Uterus (tissue), 2 donors: ENCODE measurements at regions not wholly inside any gene's neighbourhood (a gene's known extent, or its start where the extent isn't known, plus 50 kb on each side); places are given as distances from the start of the nearest gene placed in this dataset.

Experiments used
- POLR2A ChIP-seq, 2 donors: fragments of 450-650 bp; IDR thresholded peaks; one replicate each; pipeline ENCODE4 v1.6.1; 2016; ENCODE audit warnings: antibody characterized with exemption in 2 of 2, mild to moderate bottlenecking in 1 of 2, moderate library complexity in 1 of 2
- TF ChIP-seq, protein P1 (sequence below), 4 experiments: fragments of 200-600 bp in 2 of 4; fragments of 450-650 bp in 2 of 4; sonication (generic) in 2 of 4; IDR thresholded peaks; one replicate each; pipeline ENCODE4 v1.5.1; 2016 to 2019; ENCODE audit warnings: antibody characterized with exemption in 4 of 4, mild to moderate bottlenecking in 2 of 4, moderate library complexity in 1 of 4

GRCh38 chr16:79329166-79329521, 271.4 kb downstream of the MAF start:
- TF ChIP-seq, protein P1, sequence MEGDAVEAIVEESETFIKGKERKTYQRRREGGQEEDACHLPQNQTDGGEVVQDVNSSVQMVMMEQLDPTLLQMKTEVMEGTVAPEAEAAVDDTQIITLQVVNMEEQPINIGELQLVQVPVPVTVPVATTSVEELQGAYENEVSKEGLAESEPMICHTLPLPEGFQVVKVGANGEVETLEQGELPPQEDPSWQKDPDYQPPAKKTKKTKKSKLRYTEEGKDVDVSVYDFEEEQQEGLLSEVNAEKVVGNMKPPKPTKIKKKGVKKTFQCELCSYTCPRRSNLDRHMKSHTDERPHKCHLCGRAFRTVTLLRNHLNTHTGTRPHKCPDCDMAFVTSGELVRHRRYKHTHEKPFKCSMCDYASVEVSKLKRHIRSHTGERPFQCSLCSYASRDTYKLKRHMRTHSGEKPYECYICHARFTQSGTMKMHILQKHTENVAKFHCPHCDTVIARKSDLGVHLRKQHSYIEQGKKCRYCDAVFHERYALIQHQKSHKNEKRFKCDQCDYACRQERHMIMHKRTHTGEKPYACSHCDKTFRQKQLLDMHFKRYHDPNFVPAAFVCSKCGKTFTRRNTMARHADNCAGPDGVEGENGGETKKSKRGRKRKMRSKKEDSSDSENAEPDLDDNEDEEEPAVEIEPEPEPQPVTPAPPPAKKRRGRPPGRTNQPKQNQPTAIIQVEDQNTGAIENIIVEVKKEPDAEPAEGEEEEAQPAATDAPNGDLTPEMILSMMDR (IDR thresholded peaks at IDR 0.05), result no peak
- no peak for TF ChIP-seq POLR2A (IDR thresholded peaks at IDR 0.05)
